ENCODE measurements at regions not wholly inside any gene's neighbourhood (a gene's known extent, or its start where the extent isn't known, plus 50 kb on each side); places are given as distances from the start of the nearest gene placed in this dataset.

DNA sequence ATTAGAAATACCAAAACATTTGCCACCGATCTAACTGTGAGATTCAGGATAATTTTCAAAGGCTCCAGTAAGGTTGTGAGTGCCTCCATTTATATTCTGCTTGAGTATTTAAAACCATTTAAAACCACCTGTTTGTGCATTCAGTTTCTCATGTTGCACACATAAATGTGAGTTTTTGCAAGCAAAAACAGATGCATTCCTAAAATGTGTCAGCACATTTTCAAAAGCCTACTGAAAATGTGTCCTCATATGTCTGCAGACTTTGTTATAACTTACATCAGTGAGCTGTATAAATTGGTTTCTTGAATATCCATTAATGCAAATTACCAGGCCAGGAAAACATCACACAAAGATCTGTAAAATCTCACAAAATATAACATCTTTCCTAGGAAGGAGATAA lies 676.6 kb upstream of the EPHA7 start:
- TF ChIP-seq, protein P1, sequence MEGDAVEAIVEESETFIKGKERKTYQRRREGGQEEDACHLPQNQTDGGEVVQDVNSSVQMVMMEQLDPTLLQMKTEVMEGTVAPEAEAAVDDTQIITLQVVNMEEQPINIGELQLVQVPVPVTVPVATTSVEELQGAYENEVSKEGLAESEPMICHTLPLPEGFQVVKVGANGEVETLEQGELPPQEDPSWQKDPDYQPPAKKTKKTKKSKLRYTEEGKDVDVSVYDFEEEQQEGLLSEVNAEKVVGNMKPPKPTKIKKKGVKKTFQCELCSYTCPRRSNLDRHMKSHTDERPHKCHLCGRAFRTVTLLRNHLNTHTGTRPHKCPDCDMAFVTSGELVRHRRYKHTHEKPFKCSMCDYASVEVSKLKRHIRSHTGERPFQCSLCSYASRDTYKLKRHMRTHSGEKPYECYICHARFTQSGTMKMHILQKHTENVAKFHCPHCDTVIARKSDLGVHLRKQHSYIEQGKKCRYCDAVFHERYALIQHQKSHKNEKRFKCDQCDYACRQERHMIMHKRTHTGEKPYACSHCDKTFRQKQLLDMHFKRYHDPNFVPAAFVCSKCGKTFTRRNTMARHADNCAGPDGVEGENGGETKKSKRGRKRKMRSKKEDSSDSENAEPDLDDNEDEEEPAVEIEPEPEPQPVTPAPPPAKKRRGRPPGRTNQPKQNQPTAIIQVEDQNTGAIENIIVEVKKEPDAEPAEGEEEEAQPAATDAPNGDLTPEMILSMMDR (IDR thresholded peaks at IDR 0.05 in 8 of 11, conservative IDR thresholded peaks at IDR 0.05 in 3 of 11), result no peak
- TF ChIP-seq POLR2A (IDR thresholded peaks at IDR 0.05) (no peak), POLR2AphosphoS5 (IDR thresholded peaks at IDR 0.05) (no peak)
